HG03045 (cell line): ENCODE measurements at regions not wholly inside any gene's neighbourhood (a gene's known extent, or its start where the extent isn't known, plus 50 kb on each side); places are given as distances from the start of the nearest gene placed in this dataset.
"Not testable (repeated sequence)": the region's sequence is repeated elsewhere in the genome, so short reads cannot be mapped to it uniquely, and the experiment has no call there.

ENCODE experiments used
- ATAC-seq: cut with Tn5 transposase; IDR thresholded peaks from one replicate; pipeline ENCODE4 v1.9.1; 2021; ENCODE audit warnings: mild to moderate bottlenecking, moderate library complexity; ENCODE audit not compliant: unreplicated experiment

GRCh38 chr4:173656898-173657297 lies 126.9 kb upstream of the HAND2 start:
- ATAC-seq, result no peak

- ATAC-seq, result no peak
These were observed 122.4 kb upstream of the HAND2 start for GRCh38 chr4:173652283-173652931.

DNA sequence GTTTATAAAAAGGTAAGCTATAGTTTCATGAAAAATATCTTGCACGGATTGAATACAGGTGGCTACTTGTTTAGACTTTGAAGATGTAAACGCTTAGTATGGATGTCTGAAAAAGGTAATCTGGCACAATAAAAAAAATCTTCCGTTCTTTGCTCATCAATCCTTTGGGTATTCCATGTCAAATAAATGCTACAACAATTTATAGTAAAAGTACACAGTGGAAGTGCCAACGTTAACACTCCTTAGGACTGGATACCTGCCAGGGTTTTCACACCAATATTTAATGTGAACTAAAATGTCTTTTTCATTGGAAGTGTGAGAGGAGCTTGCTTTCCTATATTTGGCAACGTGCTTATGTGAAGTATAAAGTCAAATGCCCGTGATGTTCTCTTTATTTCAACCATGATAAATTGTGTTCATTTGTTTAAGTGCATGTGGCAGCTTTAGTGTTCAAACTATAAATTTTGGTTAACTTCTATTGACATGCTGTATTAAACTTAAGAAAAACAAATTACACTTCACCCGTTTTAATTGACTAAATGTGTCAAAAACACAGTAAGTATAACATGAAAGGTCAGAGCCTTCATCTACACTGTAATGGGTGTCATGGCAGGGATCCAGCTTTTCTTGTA lies 121.7 kb upstream of the HAND2 start:
- no peak for ATAC-seq

DNA sequence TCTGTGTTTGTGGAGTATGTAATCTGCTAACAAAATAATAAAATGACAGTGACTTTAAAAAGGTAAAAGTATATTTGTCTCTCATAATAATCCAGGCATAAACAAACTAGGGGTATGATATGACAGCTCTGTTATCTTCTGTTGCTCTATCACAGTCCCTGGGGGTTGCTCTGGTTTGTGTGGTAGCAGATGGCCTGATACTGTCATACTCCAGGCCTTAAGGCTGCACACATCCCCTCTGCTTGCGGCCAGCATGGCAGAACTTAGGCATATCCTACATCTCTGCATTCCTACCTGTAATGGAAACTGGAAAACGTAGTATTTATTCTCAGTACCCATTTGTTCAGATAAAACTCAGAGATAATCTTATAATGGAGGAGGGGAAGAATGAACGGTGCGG lies 117.9 kb upstream of the HAND2 start:
- no peak for ATAC-seq

DNA sequence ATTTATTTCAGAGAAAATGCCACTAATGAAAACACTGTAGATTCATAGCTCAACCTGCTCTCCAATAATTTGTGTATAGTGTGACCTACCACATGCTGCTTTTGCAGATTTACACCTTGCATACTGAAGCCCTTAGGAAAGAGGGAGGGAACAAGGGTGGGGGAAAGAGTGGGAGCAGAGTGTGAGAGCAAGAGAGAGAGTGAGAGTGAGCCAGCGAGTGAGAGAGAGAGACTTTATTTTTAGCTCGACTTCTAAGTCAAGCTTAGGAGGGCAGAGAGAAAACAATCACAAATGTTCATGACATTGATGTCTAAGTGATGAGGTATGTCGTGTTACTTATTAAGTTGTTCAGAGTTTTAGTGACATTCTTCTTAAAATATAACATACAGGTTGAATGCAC lies 112.5 kb upstream of the HAND2 start:
- no peak for ATAC-seq

GRCh38 chr4:173635395-173635794 lies 105.4 kb upstream of the HAND2 start:
- ATAC-seq, result no peak

DNA sequence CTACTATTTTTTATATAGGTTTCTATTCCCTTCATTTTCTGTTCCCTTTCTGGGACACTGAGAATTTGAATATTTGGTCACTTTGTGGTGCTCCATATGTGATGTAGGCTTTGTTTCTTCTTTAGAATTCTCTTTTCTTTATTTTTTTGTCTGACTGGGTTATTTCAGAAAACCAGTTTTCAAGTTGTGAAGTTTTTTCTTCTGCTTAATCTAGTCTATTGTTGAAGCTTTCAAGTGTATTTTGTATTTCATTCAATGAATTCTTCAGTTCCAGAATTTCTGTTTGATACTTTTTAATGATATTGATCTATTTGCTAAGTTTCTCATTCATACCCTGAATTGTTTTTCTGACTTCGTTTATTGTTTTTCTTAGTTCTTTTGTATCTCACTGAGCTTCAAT lies 96.2 kb upstream of the HAND2 start:
- ATAC-seq, result no peak

DNA sequence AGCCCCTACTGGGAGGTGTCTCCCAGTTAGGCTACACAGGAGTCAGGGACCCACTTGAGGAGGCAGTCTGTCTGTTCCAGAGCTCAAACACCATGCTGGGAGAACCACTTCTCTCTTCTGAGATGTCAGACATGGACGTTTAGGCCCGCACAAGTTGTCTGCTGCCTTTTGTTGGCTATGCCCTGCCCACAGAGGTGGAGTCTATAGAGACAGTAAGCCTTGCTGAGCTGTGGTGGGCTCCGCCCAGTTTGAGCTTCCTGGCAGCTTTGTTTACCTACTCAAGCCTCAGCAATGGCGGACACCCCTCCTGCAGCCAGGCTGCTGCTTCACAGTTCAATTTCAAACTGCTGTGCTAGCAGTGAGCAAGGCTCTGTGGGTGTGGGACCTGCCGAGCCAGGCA lies 88.6 kb upstream of the HAND2 start:
- ATAC-seq, result not testable (repeated sequence)

DNA sequence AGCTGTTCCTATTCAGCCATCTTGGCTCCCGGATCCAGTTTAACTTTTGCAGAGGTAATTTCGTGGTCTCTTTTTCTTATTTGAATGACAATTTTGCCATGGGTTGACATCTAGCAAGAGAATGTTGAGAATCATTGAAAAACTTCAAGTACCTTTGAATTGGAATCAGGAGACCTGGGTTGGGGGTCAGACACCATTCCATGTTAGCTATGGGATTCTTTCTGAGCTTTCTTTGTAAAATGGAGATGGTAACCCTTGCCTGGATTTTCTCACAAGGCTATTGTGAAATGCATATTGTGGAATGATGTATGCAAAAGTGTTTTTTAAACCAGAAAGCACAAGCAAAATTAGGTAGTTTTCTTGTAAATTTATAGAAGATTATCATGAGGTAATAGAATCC lies 79.1 kb upstream of the HAND2 start:
- ATAC-seq, result no peak

DNA sequence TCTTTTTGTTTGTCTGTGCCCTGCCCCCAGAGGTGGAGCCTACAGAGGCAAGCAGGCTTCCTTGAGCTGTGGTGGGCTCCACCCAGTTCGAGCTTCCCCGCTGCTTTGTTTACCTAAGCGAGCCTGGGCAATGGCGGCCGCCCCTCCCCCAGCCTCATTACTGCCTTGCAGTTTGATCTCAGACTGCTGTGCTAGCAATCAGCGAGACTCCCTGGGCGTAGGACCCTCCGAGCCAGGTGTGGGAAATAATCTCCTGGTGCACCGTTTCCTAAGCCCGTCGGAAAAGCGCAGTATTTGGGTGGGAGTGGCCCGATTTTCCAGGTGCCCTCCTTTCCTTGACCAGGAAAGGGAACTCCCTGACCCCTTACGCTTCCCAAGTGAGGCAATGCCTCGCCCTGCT lies 78.6 kb upstream of the HAND2 start:
- not testable (repeated sequence) for ATAC-seq

DNA sequence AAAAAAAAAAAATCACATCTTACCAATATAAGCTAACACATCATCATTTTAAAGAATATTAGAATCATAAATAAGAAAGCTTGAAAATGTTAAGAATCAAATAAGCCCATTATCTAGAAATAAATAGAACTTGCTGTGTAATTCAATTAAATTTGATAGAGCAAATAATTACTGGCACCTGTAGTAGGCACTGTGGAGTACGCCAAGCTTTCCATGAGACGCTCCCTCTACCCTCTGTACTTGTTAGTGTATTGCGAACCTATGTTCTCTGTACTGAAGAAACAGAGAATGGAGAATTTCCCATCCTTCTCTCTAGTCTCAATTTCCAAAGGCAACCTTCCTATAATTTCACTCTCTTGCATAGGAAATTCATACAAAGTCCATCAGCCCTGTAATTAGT lies 61.7 kb upstream of the HAND2 start:
- no peak for ATAC-seq

- ATAC-seq, result no peak
These were observed 60.7 kb upstream of the HAND2 start for GRCh38 chr4:173590697-173591096.

DNA sequence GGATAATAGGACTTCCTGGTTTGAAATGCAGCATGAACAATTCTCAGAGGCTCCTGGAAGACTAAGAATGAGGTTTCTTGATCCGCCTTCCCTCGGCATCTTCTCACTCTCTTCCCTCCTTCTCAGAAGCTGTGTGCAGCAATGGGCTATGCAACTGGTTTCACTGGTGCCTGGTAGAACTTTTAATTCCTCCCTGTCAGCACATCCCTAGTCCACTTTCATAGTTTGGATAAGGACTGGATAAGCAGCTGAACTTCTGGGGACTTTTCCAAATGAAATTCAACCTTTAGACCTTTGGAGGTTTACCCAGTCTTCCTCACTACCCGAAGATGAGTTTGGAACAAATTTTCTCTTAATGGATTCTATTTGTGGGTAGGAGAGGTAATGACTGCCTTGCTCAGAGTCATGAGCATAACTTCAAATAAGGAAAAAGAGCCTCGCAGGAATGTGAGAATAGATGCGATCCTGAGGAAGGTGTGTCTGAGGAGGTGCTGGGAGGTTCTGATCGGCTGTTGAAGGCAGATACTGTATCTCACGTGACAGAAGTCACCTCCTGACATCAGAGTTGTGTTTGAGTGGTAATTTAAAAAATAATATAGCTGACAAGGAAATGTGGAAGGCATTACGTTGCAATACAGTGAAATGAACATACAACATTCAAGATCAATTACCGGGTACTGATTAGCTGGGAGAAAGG lies 56.0 kb upstream of the HAND2 start:
- ATAC-seq, result no peak

DNA sequence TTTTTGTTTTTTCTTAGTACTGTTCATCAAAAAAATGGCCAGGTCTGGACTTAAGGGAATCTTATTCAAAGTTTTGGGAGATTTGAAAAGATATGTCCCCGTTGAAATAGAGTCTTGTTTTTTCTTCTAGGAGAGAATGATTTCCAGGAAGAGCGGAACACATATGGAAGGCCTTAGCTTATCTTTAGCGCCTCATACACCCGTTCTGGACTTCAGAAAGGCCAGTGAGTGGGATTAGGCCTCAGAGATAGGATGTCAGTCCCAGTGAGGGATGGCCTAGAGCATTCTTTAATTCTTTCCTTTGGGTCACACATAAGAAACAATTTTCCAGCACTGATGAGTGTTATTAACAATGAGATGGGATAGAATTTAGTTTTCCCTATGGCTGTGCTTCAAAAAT lies 54.5 kb upstream of the HAND2 start:
- ATAC-seq, result no peak
